Smooth muscle cell (in vitro differentiated cells): ENCODE measurements at regions not wholly inside any gene's neighbourhood (a gene's known extent, or its start where the extent isn't known, plus 50 kb on each side); places are given as distances from the start of the nearest gene placed in this dataset.

Source experiments
- DNase-seq: peaks from one replicate; lab custom pipeline; 2025; ENCODE audit not compliant: unreplicated experiment; lab: John Stamatoyannopoulos, UW
- H2AFZ ChIP-seq: fragments of 200-600 bp; sonication (generic); 2 replicates; pipeline ENCODE4 v1.6.0; 2016; ENCODE audit warnings: antibody characterized with exemption, low read depth, mild to moderate bottlenecking
- H3F3A ChIP-seq: fragments of 200-600 bp; sonication (generic); 2 replicates; pipeline ENCODE4 v1.6.0; 2017; ENCODE audit warnings: antibody characterized with exemption, low read depth
- H3K27ac ChIP-seq: fragments of 200-600 bp; sonication (generic); 2 replicates; pipeline ENCODE4 v1.5.1; 2016; ENCODE audit warnings: low read depth, mild to moderate bottlenecking
- H3K27me3 ChIP-seq: fragments of 200-600 bp; sonication (generic); 2 replicates; pipeline ENCODE4 v1.6.1; 2016; ENCODE audit warnings: low read depth, mild to moderate bottlenecking
- H3K36me3 ChIP-seq: fragments of 200-600 bp; sonication (generic); 2 replicates; pipeline ENCODE4 v1.5.1; 2016; ENCODE audit warnings: low read depth
- H3K4me1 ChIP-seq: fragments of 200-600 bp; sonication (generic); 2 replicates; pipeline ENCODE4 v1.5.1; 2016; ENCODE audit warnings: low read depth
- H3K4me2 ChIP-seq: fragments of 200-600 bp; sonication (generic); 2 replicates; pipeline ENCODE4 v1.6.0; 2016; ENCODE audit warnings: mild to moderate bottlenecking
- H3K4me3 ChIP-seq: fragments of 200-600 bp; sonication (generic); 2 replicates; pipeline ENCODE4 v1.5.1; 2016; ENCODE audit warnings: mild to moderate bottlenecking
- H3K79me2 ChIP-seq: fragments of 200-600 bp; sonication (generic); 2 replicates; pipeline ENCODE4 v1.6.0; 2016; ENCODE audit warnings: low read depth, mild to moderate bottlenecking
- H3K9ac ChIP-seq: fragments of 200-600 bp; sonication (generic); 2 replicates; pipeline ENCODE4 v1.6.0; 2016; ENCODE audit warnings: low read depth
- H3K9me3 ChIP-seq: fragments of 200-600 bp; sonication (generic); replicated peaks from 2 replicates; pipeline ENCODE4 v1.5.1; 2016; ENCODE audit warnings: low read depth
- H4K20me1 ChIP-seq: fragments of 200-600 bp; sonication (generic); 2 replicates; pipeline ENCODE4 v1.6.0; 2016; ENCODE audit warnings: low read depth
- CTCF ChIP-seq: fragments of 200-600 bp; sonication (generic); IDR thresholded peaks from 2 replicates; pipeline ENCODE4 v1.5.1; 2017; ENCODE audit warnings: borderline replicate concordance, mild to moderate bottlenecking, antibody characterized with exemption; ENCODE audit not compliant: insufficient read depth, poor library complexity, severe bottlenecking
- WGBS: methylation state at CpG from one replicate; pipeline ENCODE4 v1.1.7; 2016; ENCODE audit warnings: low lambda C conversion rate; 5-methylcytosine and 5-hydroxymethylcytosine counted together

GRCh38 chr14:86646125-86646524 is 1116.2 kb downstream of the FLRT2 start:
- no peak for TF ChIP-seq CTCF

GRCh38 chr14:86641310-86641709 is 1111.4 kb downstream of the FLRT2 start:
- no peak for TF ChIP-seq CTCF
- Histone ChIP-seq H3K4me1 (no peaks in the 10 kb centered on the region), H3K36me3 (no peaks in the 10 kb centered on the region), H3K27me3 (no peaks in the 10 kb centered on the region), H3K9ac (no peak overlapping the region), H3K79me2 (no peaks in the 10 kb centered on the region), H3K4me3 (no peak overlapping the region), H2AFZ (no peak overlapping the region), H3K4me2 (no peak overlapping the region), H3F3A (no peaks in the 10 kb centered on the region), H3K9me3 (no peaks in the 10 kb centered on the region), H4K20me1 (no peaks in the 10 kb centered on the region), H3K27ac (no peak overlapping the region)
- no peak for DNase-seq

More at GRCh38 chr14:86646125-86646524, 1116.2 kb downstream of the FLRT2 start:
- Histone ChIP-seq H2AFZ (no peak overlapping the region), H3K4me3 (no peak overlapping the region), H3F3A (no peaks in the 10 kb centered on the region), H3K9me3 (no peaks in the 10 kb centered on the region), H3K27ac (no peak overlapping the region), H3K4me2 (no peak overlapping the region), H3K36me3 (no peaks in the 10 kb centered on the region), H4K20me1 (no peaks in the 10 kb centered on the region), H3K27me3 (no peaks in the 10 kb centered on the region), H3K4me1 (no peaks in the 10 kb centered on the region), H3K79me2 (no peaks in the 10 kb centered on the region), H3K9ac (no peak overlapping the region)
- DNase-seq = no peak
- 88% methylated on average over 5 of the region's 5 CpGs for WGBS

GRCh38 chr14:86640288-86640687 is 1110.3 kb downstream of the FLRT2 start:
- Histone ChIP-seq H3K27me3 (no peaks in the 10 kb centered on the region), H3K4me3 (no peak overlapping the region), H3F3A (no peaks in the 10 kb centered on the region), H2AFZ (no peak overlapping the region), H3K36me3 (no peaks in the 10 kb centered on the region), H3K4me1 (no peaks in the 10 kb centered on the region), H3K9ac (no peak overlapping the region), H3K79me2 (no peaks in the 10 kb centered on the region), H4K20me1 (no peaks in the 10 kb centered on the region), H3K27ac (no peak overlapping the region), H3K9me3 (no peaks in the 10 kb centered on the region), H3K4me2 (no peak overlapping the region)
- no peak for DNase-seq
- no peak for TF ChIP-seq CTCF
- 70% methylated on average over 3 of the region's 3 CpGs for WGBS

- TF ChIP-seq CTCF = no peak
- no peak for DNase-seq
Measured at GRCh38 chr14:86639666-86640065, 1109.7 kb downstream of the FLRT2 start.

More at GRCh38 chr14:86639666-86640065, 1109.7 kb downstream of the FLRT2 start:
- Histone ChIP-seq H4K20me1 (no peaks in the 10 kb centered on the region), H3K27ac (no peak overlapping the region), H3K9me3 (no peaks in the 10 kb centered on the region), H3K36me3 (no peaks in the 10 kb centered on the region), H3K79me2 (no peaks in the 10 kb centered on the region), H3K27me3 (no peaks in the 10 kb centered on the region), H3K4me1 (no peaks in the 10 kb centered on the region), H3K4me3 (no peak overlapping the region), H2AFZ (no peak overlapping the region), H3F3A (no peaks in the 10 kb centered on the region), H3K4me2 (no peak overlapping the region), H3K9ac (no peak overlapping the region)
